GM12878 (cell line): ENCODE measurements at regions not wholly inside any gene's neighbourhood (a gene's known extent, or its start where the extent isn't known, plus 50 kb on each side); places are given as distances from the start of the nearest gene placed in this dataset.

Experiments
- ATAC-seq: fragments of 200-7000 bp; cut with Tn5 transposase; 3 replicates; pipeline ENCODE4 v1.9.1; 2020; ENCODE audit warnings: mild to moderate bottlenecking, moderate library complexity
- BruUV-seq: library from RNA; stranded (reverse); fragments of 400-500 nt; replicated peaks from 2 replicates; lab custom pipeline; 2021; lab: Mats Ljungman, UMichigan
- CTCF ChIA-PET: fragments of 300-600 bp; sonication (Branson Sonifier 250); formaldehyde crosslinking; extraction: SDS; loops from one replicate; lab custom pipeline; 2021; ENCODE audit warnings: inconsistent platforms; lab: Yijun Ruan, JAX
- POLR2A ChIA-PET: fragments of 350-600 bp; formaldehyde crosslinking; extraction: SDS; loops from one replicate; lab custom pipeline; 2021; ENCODE audit warnings: inconsistent platforms; lab: Charles Lee
- RAD21 ChIA-PET: fragments of 300-600 bp; sonication (Branson Sonifier 250); formaldehyde crosslinking; loops from one replicate; lab custom pipeline; 2023; ENCODE audit warnings: antibody characterized with exemption; ENCODE audit not compliant: unreplicated experiment; lab: Charles Lee
- SMC1A ChIA-PET: fragments of 300-600 bp; sonication (Branson Sonifier 250); formaldehyde crosslinking; loops from one replicate; lab custom pipeline; 2023; ENCODE audit not compliant: unreplicated experiment, uncharacterized antibody; lab: Charles Lee
- DNase-seq: peaks from one replicate; pipeline ENCODE4 v3.0.0-alpha.2; 2011; ENCODE audit warnings: low read depth, low spot score
- FAIRE-seq: peaks from 3 replicates; lab custom pipeline; 2011; peaks lifted over from hg19 to GRCh38; lab: Jason Lieb, UNC
- H2AFZ ChIP-seq: 2 replicates; pipeline ENCODE4 v1.6.0; 2011; ENCODE audit warnings: low read depth, low read length, control low read depth; ENCODE audit not compliant: control insufficient read depth
- H3K27ac ChIP-seq: 2 replicates; pipeline ENCODE4 v1.5.1; 2011; ENCODE audit warnings: control low read depth; ENCODE audit not compliant: control insufficient read depth, insufficient read depth
- H3K27me3 ChIP-seq, 2 experiments: replicated peaks in 1 of 2; 2 replicates each; pipeline versions ENCODE4 v1.6.0 to v1.6.1; 2011; ENCODE audit warnings: low read length in 1 of 2; ENCODE audit not compliant: control insufficient read depth in 2 of 2, insufficient read depth in 2 of 2
- H3K36me3 ChIP-seq, 2 experiments: 2 replicates each; pipeline ENCODE4 v1.5.1; 2011; ENCODE audit warnings: low read length in 1 of 2; ENCODE audit not compliant: control insufficient read depth in 2 of 2, insufficient read depth in 2 of 2
- H3K4me1 ChIP-seq: 2 replicates; pipeline ENCODE4 v1.6.1; 2011; ENCODE audit warnings: mild to moderate bottlenecking, low read length, moderate library complexity, mixed read lengths; ENCODE audit not compliant: control insufficient read depth, insufficient read depth
- H3K4me2 ChIP-seq: 2 replicates; pipeline ENCODE4 v1.6.0; 2011; ENCODE audit warnings: control low read depth; ENCODE audit not compliant: control insufficient read depth, insufficient read depth
- H3K4me3 ChIP-seq: fragments of 200-600 bp; sonication (generic); 2 replicates; pipeline ENCODE4 v1.5.1; 2016
- H3K79me2 ChIP-seq: 2 replicates; pipeline ENCODE4 v1.6.0; 2011; ENCODE audit warnings: low read length; ENCODE audit not compliant: control insufficient read depth, insufficient read depth
- H3K9ac ChIP-seq: 2 replicates; pipeline ENCODE4 v1.8.0; 2011; ENCODE audit warnings: low read length, control low read depth, mixed read lengths; ENCODE audit not compliant: control insufficient read depth, insufficient read depth
- H3K9me3 ChIP-seq: replicated peaks from 3 replicates; pipeline ENCODE4 v1.5.1; 2011; ENCODE audit warnings: mild to moderate bottlenecking, low read length; ENCODE audit not compliant: control insufficient read depth, insufficient read depth
- H4K20me1 ChIP-seq: 2 replicates; pipeline ENCODE4 v1.6.0; 2011; ENCODE audit not compliant: control insufficient read depth, insufficient read depth
- BACH1 ChIP-seq: fragments of 450-650 bp; IDR thresholded peaks from 2 replicates; pipeline ENCODE4 v1.6.1; 2017; ENCODE audit warnings: mild to moderate bottlenecking, borderline replicate concordance
- DPF2 ChIP-seq: fragments of 450-650 bp; IDR thresholded peaks from 2 replicates; pipeline ENCODE4 v1.6.1; 2017; ENCODE audit warnings: mild to moderate bottlenecking
- HDAC6 ChIP-seq: fragments of 200-600 bp; sonication (generic); IDR thresholded peaks from one replicate; pipeline ENCODE4 v1.8.0; 2017; ENCODE audit warnings: antibody characterized with exemption; ENCODE audit not compliant: unreplicated experiment
- MEF2A ChIP-seq: IDR thresholded peaks from 2 replicates; pipeline ENCODE4 v1.6.1; 2011; ENCODE audit warnings: low read depth, mild to moderate bottlenecking, low read length, moderate library complexity; ENCODE audit not compliant: insufficient read depth
- MYC ChIP-seq: IDR thresholded peaks from 2 replicates; pipeline ENCODE4 v1.6.1; 2011; ENCODE audit warnings: mild to moderate bottlenecking, low read length, moderate library complexity, inconsistent platforms; ENCODE audit not compliant: insufficient read depth, insufficient replicate concordance, insufficient read length, severe bottlenecking
- NBN ChIP-seq: fragments of 450-650 bp; IDR thresholded peaks from 2 replicates; pipeline ENCODE4 v1.6.1; 2016
- NR2C1 ChIP-seq: fragments of 450-650 bp; IDR thresholded peaks from 2 replicates; pipeline ENCODE4 v1.6.1; 2017; ENCODE audit warnings: antibody characterized with exemption, mild to moderate bottlenecking, moderate library complexity
- NR2C2 ChIP-seq: IDR thresholded peaks from 2 replicates; pipeline ENCODE4 v1.6.1; 2011; ENCODE audit warnings: borderline replicate concordance, low read depth; ENCODE audit not compliant: control insufficient read depth, insufficient read length
- RCOR1 ChIP-seq: conservative IDR thresholded peaks from 2 replicates; pipeline ENCODE4 v1.6.1; 2012; ENCODE audit warnings: low read depth, low read length, improper control_type of control experiment
- RFX5 ChIP-seq: IDR thresholded peaks from 2 replicates; pipeline ENCODE4 v1.6.1; 2011; ENCODE audit warnings: low read depth, low read length, improper control_type of control experiment
- TARDBP ChIP-seq: IDR thresholded peaks from 2 replicates; pipeline ENCODE4 v1.6.1; 2016; ENCODE audit warnings: borderline replicate concordance
- ZNF274 ChIP-seq: IDR thresholded peaks from one replicate; pipeline ENCODE4 v1.8.0; 2011; ENCODE audit not compliant: insufficient read length, insufficient read depth
- in situ Hi-C: fragments of 300-500 bp; cut with MboI; formaldehyde crosslinking; loops from 9 replicates; pipeline ENCODE4 v1.14.3; 2018; ENCODE audit warnings: mixed read lengths
- intact Hi-C: fragments of 100-400 bp; cut with micrococcal nuclease; formaldehyde crosslinking; loops from one replicate; pipeline ENCODE4 v1.14.2; 2022; ENCODE audit not compliant: unreplicated experiment
- TF ChIP-seq, protein P1 (sequence below): IDR thresholded peaks from 2 replicates; pipeline ENCODE4 v1.6.1; 2011; ENCODE audit warnings: low read depth, mild to moderate bottlenecking, low read length, moderate library complexity, borderline replicate concordance; ENCODE audit errors: extremely low read depth
- TF ChIP-seq, protein P2 (sequence below): fragments of 450-650 bp; IDR thresholded peaks from 2 replicates; pipeline ENCODE4 v1.6.1; 2017; ENCODE audit warnings: mild to moderate bottlenecking
- TF ChIP-seq, protein P3 (sequence below): IDR thresholded peaks from 2 replicates; pipeline ENCODE4 v1.6.1; 2012; ENCODE audit warnings: mild to moderate bottlenecking, low read depth, low read length

DNA sequence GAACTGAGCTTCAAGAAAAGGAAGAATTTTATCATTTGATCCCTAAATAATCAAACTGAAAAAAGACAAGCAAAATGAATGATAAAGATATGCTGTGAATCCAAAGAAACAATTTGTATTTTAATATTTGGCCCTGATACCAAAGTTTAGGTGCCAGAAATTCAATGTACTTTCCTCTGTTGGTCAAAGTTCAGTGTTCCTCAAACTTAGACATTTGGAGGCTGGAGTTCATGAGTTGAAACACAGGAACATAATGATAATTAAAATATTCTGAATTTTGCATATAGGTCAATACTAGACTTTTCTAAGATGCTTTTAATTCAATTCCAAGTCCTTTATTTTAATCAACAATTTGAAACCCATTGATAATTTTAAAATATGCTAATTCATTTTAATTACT lies 1007.7 kb upstream of the ATXN7L3B start:
- intact Hi-C loops (no loop called here), in situ Hi-C loops (no loop called here)
- RAD21 ChIA-PET: no interaction called here

More for the DNA sequence above, 1007.7 kb upstream of the ATXN7L3B start:
- Histone ChIP-seq H3K27me3 (no peaks in the 10 kb centered on the region), H3K9ac (no peak overlapping the region), H3K4me3 (no peak overlapping the region), H3K4me2 (no peak overlapping the region), H3K79me2 (no peaks in the 10 kb centered on the region), H3K4me1 (no peaks in the 10 kb centered on the region), H3K9me3 (no peaks in the 10 kb centered on the region), H3K27ac (no peak overlapping the region), H3K36me3 (no peaks in the 10 kb centered on the region), H4K20me1 (no peaks in the 10 kb centered on the region), H2AFZ (no peak overlapping the region)
- no peak for TF ChIP-seq RFX5
- TF ChIP-seq MYC: no peak
- TF ChIP-seq MEF2A: no peak
- no peak for TF ChIP-seq BACH1
- no peak for TF ChIP-seq NR2C1
- TF ChIP-seq, protein P1, sequence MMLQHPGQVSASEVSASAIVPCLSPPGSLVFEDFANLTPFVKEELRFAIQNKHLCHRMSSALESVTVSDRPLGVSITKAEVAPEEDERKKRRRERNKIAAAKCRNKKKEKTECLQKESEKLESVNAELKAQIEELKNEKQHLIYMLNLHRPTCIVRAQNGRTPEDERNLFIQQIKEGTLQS: no peak
- TF ChIP-seq TARDBP: no peak
- TF ChIP-seq RCOR1: no peak
- no peak for TF ChIP-seq NR2C2
- no peak for TF ChIP-seq HDAC6
- TF ChIP-seq, protein P2, sequence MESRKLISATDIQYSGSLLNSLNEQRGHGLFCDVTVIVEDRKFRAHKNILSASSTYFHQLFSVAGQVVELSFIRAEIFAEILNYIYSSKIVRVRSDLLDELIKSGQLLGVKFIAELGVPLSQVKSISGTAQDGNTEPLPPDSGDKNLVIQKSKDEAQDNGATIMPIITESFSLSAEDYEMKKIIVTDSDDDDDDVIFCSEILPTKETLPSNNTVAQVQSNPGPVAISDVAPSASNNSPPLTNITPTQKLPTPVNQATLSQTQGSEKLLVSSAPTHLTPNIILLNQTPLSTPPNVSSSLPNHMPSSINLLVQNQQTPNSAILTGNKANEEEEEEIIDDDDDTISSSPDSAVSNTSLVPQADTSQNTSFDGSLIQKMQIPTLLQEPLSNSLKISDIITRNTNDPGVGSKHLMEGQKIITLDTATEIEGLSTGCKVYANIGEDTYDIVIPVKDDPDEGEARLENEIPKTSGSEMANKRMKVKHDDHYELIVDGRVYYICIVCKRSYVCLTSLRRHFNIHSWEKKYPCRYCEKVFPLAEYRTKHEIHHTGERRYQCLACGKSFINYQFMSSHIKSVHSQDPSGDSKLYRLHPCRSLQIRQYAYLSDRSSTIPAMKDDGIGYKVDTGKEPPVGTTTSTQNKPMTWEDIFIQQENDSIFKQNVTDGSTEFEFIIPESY: no peak
- TF ChIP-seq, protein P3, sequence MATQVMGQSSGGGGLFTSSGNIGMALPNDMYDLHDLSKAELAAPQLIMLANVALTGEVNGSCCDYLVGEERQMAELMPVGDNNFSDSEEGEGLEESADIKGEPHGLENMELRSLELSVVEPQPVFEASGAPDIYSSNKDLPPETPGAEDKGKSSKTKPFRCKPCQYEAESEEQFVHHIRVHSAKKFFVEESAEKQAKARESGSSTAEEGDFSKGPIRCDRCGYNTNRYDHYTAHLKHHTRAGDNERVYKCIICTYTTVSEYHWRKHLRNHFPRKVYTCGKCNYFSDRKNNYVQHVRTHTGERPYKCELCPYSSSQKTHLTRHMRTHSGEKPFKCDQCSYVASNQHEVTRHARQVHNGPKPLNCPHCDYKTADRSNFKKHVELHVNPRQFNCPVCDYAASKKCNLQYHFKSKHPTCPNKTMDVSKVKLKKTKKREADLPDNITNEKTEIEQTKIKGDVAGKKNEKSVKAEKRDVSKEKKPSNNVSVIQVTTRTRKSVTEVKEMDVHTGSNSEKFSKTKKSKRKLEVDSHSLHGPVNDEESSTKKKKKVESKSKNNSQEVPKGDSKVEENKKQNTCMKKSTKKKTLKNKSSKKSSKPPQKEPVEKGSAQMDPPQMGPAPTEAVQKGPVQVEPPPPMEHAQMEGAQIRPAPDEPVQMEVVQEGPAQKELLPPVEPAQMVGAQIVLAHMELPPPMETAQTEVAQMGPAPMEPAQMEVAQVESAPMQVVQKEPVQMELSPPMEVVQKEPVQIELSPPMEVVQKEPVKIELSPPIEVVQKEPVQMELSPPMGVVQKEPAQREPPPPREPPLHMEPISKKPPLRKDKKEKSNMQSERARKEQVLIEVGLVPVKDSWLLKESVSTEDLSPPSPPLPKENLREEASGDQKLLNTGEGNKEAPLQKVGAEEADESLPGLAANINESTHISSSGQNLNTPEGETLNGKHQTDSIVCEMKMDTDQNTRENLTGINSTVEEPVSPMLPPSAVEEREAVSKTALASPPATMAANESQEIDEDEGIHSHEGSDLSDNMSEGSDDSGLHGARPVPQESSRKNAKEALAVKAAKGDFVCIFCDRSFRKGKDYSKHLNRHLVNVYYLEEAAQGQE: no peak
- TF ChIP-seq ZNF274: no peak
- no peak for TF ChIP-seq DPF2
- TF ChIP-seq NBN: no peak
- POLR2A ChIA-PET: no interaction called here
- ATAC-seq (no peak), FAIRE-seq (no peak), DNase-seq (no peak)
- BruUV-seq: no TSS peak
- SMC1A ChIA-PET: no interaction called here
- CTCF ChIA-PET: no interaction called here
